ENCODE measurements at regions not wholly inside any gene's neighbourhood (a gene's known extent, or its start where the extent isn't known, plus 50 kb on each side); places are given as distances from the start of the nearest gene placed in this dataset.

DNA sequence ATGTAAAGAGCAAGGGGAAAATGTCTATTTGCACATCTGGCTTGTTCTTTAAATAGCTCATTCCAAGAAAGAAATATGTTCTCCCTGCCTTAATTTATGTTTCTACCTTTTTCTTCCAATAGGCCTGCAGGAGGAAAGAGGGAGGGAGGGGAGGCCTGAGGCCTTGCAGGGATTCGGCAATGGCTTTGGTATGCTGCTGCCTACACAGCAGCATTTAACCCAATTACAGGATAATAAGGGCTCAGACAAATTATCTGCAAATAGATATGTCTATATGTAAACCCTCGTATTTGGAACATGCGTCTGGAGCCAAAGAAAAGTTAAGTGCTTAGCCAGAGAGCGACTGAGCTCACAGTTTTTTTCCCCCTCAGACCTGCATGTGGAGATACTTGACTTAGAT is 277.2 kb downstream of the CDC5L start:
- DNase-seq: no peak

DNA sequence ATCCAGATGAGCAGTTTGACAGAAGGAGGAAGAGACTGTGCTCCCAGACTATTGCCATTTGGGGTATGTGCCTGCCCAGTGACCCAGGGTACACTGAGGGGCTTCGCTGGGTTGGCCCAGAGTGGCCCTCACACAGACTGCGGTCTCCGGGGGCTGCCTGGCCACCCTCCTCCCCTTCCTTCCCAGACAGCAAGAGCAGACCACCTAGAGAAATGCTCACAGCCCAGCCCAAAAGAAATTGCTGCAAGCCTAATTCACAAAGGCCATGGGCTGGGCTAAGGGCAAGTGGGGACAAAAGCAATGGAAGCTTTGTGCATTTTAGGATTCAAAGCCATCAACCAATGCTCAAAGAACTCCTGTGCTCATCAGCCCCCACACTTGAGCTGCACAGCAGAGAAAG is 277.6 kb downstream of the CDC5L start:
- no peak for DNase-seq

DNA sequence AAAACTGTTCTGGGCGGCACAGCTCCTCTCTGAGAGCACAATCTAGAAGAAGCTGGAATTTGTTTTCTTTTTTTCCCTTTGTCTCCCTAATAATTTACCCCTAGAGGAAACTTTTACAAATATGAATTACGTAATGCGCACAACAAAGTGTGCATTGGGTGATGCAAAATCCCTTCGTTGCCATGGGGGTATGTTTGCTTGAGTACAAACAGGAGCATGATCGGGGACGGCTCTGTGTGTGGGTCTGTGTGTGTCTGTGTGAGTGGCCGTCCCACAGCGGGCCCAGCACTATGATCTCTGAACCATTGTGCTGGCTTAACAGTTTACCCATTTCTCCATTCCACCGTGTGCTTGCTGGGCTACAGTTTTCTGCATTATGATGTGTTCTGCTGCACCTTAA is 278.2 kb downstream of the CDC5L start:
- no peak for DNase-seq

DNA sequence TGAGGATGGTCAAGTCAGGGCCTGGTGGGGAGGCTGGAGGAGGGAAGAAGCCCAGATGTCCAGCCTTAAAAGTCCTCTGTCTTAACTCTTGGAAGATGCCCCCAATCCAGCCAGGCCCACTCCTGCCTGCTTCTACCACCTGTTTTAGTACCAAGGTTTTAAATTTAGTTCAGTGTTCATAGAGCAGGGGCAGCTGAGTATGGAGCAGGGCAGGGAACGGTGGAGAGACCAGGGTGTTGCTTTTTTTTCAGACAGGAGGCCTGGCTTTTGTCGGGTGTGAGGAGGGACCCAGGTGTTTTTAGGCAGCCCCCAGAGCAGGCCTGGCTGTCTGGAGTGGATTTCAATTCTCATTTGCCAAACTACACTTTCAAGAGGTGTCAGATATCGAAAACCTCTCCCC is 278.8 kb downstream of the CDC5L start:
- no peak for DNase-seq

DNA sequence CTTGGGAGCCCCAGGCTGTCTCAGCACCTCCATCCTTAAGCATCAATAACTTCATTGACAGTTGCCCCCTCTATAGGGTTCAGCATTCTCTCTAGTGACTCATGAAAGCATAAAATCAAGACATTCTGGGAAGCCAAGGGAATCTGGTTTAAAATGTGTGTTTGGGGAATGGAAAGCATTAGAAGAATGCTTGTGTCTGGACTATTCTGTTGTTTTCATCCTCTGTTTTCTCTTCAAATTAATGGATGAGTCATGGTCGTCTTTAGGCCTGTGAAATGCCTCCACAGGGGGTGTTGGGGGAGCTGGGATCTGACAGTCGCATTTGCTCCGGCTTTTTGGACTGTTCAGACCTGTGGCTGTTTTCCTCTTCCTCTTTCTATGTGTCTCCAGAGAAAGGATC is 279.7 kb downstream of the CDC5L start:
- peak; percentile 89 for DNase-seq

DNA sequence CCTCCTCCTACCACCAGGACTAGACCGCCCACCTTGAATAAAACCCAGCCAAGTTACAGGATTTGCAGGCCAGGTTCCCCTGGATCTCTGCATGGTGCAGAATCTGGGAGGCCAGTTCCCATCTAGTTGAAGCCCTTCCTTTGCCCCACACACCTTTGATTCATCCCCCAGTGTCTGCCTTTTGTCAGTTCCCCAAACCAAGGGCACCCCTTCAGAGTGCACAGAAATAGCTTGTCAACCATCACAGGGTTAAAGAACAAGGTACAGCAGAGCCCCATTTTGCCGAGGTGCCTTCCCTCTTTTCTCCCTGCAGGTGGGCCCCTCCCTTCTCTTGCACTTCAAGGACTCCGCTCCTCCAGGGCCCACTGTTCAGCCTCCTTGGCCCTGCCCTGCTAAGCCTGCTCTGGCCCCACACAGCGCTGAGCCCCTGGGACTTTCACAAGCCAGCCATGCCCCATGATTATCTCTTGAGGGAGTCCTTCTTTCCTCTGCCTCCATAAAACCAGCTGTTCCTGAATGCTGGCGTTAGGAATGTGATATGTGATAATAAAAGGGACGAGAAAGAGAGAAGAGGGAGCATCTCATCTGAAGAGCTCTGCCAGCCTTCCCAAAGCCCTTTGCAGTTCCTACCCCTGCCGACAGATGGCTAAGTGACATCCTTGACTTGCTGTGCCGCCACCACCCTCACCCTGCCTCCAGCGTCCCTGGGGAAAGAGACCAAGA is 280.3 kb downstream of the CDC5L start:
- no peak for DNase-seq

DNA sequence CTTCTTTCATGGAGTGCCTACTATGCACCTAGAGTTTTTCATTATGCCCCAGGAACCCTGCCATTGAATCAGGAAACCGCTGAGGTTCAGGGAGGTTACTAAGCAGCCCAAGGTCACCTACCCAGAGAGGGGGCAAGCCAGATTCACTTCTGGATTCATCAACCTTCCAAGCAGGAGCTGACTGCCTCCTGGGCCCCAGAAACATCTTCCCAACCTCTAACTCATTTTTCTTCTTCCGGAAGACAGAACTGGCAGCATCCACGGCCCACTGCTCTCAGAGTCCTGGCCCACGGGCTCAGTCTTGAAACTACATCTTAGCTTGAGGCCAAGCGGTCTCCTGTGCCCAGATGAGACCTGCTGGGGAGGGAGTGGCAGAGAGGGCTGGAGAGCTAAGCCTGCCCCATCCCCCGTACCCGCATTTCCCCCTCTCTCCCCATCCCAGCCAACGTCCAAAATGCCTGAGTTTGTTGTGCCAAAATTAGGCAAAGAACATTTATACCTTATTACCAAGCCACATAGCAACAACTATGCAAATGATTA is 281.0 kb downstream of the CDC5L start:
- no peak for DNase-seq

DNA sequence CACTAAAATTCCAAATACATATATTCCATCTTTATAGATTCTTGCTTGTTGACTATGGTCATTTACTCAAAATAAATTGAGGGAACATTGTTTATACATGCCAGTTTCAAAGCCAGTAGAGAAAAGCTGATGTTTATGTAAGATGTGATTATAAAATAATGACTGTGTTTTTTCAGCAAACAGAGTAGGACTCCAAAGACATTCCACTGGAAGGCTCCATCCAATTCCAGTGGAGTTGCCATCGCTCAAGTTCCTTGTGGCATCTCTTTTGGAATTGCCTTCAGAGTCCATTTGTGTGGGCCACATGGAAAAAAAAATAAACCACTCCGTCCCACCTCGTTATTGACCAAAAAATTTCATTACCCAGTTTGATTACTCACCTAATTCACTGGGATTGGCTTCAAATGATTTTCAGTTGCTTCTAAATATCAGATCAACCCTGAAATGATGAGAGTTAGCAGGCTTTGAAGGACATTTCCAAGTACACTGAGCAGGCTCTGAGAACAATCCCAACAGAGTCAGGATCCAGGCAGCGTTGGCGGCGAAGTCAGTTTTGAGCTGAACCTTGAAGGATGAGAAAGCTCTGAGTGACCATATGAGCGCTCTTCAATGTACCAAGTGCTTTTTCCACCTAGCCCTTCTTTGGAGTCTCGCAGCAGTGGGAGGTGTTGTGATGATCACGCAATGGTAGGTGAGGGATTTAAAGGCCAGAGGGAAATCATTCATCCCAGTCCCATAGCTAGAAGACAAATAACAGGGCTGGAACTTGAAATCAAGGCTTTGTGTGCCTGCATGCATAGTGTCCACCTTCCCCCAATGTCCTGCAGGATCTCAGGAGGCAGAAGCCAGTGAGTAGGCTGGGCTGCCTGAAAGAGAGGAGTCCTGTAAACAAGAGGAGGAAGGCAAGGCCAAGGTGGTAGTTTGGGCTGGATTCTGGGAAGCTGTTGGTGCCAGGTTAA is 281.7 kb downstream of the CDC5L start:
- DNase-seq: no peak

DNA sequence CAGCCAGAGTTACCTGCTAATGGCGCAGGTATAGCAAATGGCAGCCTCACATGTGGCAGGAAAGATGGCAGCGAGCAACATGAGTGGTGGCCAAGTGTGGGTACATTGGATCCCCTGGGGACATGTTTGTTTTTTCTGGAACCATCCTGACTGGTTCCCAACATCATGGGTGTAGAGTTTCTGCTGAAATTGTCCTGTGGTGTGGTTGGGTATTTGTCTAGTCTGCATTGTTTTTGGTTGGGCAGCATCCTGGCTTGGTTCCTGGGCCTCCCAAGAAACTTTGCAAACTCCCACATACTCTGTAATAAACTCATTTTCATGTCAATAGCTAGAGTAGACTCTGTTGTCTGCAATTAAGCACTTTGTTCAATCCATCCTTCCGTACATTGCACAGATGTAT is 282.6 kb downstream of the CDC5L start:
- DNase-seq: no peak

DNA sequence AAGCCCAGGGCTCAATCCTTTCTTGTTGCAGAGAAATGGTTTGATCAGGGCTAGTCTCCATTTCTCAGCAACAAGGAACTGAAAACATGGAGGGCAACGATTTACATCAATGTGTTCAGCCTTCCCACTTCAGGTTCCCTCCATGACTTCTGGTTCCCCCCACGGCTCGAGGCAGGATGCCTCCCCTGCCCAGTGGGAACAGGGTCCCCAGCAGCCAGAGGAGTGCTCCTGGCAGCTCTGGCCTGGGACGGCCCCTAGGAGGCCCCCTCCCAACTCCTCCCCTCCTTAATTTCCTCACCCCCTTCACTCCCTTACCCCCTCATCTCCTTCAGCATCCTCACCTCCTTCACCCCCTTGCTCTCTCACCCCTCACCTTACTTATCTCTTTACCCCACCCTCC is 283.8 kb downstream of the CDC5L start:
- DNase-seq: no peak

DNA sequence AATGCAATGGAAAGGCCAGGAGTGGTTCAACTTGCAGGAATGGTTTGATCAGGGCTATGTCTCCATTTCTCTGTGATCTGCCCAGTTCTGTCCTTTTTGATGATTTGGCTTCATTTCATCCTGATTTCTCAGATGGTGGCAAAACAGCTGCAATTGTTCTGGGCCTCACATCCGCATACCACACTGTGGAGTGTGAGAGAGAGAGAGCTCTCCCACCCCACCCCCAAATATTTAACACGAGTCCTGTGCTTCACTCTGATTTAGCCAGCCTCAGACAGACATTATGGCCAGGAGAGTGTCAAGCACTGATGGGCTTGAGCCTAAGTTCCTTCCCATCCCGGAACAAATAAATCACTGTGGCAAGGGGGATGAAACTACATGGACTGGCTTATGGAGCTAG is 284.6 kb downstream of the CDC5L start:
- no peak for DNase-seq

DNA sequence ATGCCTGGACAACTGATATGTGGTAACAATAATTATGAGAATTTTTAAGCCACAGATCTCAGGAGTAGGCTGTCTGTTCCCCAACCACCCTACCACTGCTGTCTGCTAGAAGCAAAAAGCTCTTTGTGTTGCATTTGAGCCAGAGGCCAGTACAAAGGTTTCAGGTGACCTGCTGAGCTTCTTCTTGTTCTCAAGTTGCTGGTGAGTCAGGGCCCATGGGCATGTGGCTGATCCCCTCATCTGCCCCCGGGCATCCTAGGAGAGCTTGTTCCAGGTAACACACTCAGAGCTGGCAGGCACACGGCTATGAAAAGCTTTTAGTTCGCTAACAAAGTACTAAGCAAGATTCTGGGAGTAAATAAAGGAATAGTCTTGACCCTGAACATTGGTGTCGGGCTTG is 285.3 kb downstream of the CDC5L start:
- DNase-seq: no peak

DNA sequence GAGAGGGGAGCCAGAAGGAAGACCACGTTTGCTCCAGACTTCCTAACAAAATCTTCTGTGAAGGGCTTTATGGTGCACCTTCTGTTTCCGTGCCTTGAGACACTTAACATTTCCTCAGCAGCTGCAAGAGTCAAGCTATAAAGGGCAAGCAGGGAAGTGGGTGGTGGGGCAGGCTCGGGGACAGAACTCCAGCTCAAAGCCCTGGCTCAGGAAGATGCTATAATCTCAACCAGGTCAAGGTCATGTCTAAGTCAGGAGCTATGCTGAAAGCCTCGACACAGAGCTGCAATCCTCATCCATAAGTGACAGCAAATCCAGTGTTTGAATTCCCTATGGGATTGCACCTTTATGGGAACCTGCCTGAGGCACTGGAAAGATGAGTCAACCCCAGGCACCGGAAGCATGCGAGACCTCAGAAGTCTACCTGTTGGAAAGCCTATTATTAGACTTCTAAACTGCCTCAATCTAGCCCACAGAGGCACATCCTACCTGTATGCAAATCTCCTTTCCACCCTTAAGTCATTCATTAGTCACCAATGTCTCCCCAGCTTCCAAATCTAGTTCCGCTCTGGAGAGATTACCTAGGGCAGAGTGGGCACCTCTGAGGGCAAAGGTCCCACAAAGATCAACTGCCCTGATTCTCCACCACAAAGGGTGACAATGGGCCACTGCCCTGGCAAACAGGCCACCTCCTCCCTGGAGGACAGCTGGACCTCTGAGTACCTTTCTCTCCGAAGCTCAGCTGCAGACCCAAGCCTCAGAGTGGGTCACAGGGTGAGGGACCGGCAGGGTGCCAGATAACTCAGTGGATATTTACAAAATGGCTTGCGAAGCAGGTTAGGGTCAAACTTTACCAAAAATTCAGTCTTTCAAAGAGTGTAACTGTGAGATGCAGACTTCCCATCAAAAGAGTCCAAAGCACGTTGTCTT is 287.0 kb downstream of the CDC5L start:
- no peak for DNase-seq

DNA sequence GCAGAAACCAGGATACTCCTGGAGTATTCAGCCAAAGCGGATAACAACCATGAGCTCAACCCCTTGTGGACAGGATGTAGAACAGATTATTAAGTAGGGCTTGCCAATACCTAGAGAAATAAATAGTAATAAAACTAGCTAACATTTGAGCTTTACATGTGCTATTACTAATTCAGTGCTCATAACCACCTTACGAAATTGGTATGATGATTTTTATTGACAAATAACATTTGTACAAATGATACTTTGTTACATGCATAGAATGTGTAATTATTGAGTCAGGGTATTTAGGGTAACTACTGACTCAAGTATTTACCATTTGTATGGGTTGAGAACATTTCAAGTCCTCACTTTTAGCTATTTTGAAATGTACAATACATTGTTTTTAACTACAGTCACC is 287.9 kb downstream of the CDC5L start:
- DNase-seq: peak; percentile 66

DNA sequence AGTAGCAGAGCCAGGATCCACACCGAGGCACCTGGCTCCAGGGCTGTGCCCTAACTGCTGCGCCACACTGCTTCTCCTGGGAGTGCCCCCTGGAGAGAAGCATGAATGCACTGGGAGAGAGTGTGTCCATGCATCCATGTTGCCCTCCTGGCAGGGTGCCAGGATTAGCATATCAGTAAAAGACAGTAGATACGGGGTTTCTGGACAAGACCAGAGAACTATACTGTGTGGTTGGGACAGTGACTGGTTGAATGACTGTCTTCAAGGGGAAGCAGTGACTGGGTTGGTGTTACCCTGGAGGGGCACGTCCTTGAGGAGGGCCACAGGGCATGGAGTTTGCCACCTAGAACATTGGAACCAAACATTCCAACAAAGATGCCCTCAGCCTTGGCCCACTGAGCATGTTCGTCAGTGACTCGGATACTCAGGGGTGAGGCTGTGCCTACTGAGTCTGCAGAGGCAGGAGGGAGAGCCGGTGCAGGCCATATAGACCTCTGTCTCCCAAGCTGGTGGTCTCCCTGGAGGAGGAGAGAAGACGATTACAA is 288.8 kb downstream of the CDC5L start:
- no peak for DNase-seq

DNA sequence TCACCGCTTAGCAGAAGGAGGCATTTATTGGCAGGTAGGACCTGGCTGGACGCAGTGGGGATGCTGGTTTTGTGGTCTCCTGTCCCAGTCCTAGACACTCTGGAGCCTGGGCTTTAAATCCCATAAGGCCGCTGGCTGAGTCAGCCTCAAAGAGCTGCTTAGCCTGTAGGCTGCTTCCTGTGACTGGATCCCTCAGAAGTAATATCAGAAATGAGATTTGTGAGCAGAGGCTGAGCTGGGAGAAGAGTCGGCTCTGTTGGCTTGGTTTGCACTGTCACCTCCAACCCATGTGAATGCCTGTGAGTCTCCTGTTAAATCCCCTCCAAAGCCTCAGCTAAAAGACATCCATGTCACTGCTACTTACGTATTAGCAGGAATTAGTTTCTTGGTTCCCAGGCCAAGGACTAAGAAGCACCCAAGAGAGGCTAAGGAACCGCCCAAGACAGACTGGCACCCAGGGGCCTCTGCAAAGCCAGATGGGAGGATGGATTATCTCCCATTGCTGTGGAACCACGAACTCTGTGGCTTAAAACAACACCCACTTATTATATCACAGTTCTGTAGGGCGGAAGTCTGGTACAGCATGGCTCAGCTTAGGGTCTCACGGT is 289.4 kb downstream of the CDC5L start:
- DNase-seq: no peak

DNA sequence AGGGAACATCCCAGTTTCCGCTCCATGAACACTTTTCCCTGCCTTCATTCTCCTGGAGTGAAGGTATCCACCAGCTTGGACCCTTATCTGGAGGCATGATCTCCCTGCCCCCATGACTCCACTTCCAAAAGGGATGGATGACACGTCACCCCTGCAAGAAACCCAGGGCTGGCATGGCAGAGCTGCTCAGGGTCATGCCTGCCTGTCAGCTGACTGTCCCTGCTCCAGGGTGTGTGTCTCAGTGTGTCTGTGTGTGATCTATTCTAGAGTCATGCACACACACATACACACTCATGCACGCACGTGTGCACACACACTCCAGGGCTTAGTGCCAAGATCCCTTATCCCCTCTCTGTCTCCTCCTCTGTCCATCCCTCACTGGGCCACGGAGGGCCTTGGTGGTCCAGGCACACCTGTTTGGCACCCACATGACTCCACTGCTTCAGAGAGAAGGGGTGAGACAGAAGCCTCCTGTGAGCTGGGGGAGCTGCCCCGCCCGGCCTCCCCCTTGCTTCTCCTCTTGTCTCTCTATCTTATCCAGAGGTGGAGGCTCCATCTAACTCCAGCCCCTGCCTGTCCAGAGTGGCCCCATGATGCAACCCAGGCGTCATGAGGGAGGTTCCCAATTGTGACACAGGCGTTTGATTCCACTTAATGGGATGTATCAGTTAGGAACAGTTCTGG is 290.9 kb downstream of the CDC5L start:
- no peak for DNase-seq

DNA sequence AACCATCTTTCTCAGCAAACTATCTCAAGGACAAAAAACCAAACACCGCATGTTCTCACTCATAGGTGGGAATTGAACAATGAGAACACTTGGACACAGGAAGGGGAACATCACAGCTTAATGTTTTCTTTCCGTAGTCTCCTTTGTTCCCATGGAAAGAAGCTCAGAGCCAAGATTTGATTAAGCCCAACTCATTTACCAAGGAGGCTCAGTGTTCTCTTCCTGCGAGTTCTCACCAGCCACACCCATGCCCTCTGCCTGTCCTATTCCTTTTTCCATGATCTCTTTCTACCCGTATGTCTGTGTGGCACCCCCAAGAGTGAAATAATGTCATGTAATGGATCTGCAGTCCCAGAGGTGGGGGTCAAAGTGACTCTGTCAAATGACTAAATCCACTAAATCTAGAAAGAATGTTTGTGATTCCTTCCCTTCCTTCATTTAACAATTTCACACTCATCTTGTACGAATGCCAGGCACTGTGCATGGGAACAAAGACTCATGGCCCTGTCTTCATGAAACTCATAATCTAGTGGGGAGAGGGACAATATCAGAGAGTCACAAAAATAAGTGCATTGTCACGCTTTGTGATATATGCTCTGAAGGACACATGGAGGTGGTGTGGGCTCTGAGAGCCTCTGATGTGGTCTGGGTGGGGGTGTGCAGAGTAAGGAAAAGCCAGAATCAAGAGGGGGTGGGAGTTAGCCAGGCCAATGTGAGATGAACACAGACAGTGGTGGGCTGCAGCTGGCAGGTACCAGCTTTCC is 292.1 kb downstream of the CDC5L start:
- no peak for DNase-seq

DNA sequence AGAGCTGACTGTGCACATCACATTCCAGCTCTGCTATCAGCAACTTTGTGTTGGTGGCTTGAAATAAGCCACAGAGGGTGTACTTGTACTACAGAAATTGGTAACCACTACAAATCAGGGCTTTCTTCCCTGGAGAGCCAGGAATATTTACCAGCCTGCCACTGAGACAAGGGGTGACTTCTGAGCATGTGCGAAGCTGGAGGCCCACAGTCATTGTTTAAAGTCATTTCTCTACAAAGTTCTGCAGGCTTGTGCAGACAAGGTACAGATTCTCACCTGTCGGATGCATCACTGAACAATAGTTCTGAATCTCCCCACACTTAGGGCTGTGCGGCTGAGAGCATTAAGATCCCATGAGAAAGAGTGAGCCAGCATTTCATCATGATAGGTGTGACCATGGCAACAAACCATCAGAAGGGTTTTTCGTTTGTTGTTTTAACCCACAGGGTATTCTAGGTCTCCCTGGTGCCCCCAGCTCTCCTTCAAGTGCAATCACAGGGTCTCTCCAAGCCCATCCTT is 292.8 kb downstream of the CDC5L start:
- DNase-seq: no peak

DNA sequence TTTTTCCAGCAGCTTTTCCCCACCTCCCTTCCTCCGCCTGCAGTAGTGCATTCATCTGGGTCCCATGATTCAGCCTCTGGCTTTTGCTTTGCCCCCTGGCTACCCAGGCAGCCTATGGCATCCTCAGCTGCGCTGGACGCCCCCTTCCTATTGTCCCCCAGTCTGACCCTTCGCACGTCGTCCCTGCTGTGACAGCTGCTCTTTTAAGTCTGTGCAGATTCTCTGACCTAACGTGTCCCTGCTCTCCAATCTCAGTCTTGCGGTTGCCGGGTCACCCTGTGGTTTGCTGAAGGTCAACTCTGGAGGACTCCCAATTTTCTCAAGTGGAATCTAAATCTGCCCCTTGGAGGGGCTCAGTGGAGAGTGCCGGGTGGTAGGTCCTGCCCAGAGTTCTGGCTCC is 294.3 kb downstream of the CDC5L start:
- no peak for DNase-seq

DNA sequence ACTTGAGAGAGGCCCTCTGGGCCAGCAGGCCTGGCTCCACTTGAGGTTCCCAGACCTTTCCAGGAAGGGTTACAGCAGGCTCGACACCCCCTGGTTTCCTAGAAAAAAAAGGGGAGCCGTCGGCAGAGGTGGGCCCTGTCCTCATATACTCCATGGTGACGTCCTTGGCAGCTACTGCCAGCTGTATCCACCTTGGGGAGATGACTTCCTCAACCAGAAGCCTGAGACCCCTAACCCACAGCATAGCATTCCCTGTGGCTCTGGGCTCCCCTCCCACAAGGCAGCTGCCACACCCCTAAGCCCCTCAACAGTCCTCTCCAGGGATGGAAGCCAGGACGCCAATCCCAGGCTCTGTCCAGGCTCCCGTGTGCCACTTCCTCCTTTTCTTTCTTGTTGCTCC is 294.8 kb downstream of the CDC5L start:
- DNase-seq: no peak
